HG03575 (cell line): ENCODE measurements at regions not wholly inside any gene's neighbourhood (a gene's known extent, or its start where the extent isn't known, plus 50 kb on each side); places are given as distances from the start of the nearest gene placed in this dataset.

Source experiments
- ATAC-seq: cut with Tn5 transposase; IDR thresholded peaks from one replicate; pipeline ENCODE4 v1.9.1; 2021; ENCODE audit not compliant: unreplicated experiment, insufficient number of reproducible peaks, low FRiP score; ENCODE audit errors: extremely low read depth

DNA sequence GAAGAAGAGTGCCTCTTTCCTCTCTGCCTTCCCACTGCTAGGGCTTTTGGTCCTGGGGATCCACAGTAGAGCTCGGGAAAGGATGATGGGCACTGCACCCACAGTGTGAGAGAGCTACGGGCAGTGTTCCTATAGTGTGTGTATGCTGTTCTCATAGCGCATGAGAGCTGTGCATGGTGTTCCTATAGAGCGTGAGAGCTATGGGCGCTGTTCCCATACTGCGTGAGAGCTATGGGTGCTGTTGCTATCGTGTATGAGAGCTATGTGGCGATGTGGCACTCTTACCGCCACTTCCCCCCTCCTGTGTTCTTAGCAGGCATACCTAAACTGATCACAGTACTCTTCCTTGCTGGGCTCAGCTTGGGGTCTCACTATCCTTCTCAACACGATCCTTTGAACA, 213.5 kb downstream of the EDEM1 start:
- ATAC-seq = no peak

- ATAC-seq = no peak
Observed at GRCh38 chr3:5404718-5405117, 217.2 kb downstream of the EDEM1 start.

DNA sequence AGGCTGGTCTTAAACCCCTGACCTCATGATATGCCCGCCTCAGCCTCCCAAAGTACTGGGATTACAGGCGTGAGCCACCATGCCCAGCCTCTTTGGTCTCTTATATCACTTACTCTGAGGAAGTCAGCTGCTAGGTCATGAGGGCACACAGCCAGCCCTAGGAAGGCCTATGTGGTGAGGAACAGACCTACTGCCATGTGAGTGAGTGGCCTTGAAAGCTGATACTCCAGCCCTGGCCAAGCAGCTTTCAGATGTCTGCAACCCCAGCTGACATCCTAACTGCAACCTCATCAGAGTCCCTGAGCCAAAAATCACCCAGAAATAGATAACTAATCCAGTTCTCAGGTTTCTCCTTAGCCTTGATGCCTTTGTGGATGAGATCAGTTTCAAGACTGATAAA, 224.3 kb downstream of the EDEM1 start:
- ATAC-seq = no peak

- no peak for ATAC-seq
Observed at GRCh38 chr3:5423076-5423475, 235.6 kb downstream of the EDEM1 start.

GRCh38 chr3:5423523-5423922, 236.0 kb downstream of the EDEM1 start:
- no peak for ATAC-seq

DNA sequence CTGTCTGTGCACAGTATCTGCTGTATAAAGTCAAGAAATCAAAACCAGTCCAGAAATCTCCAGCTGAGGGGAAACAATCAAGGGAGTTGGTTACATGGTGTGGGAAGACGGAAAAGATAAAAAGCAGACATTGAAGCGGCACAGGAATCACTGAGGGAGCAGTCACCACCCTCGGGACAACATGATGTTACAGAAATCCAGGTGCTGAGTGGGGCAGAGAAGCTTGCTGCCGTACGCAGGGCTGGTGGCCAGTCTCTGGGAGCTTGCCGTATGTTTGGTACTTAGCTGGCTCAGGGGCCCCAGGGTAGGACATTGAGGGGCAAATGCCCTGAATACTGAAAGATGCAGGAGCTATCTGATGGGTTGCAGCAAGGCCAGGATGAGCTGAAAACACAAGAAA, 237.9 kb downstream of the EDEM1 start:
- no peak for ATAC-seq

DNA sequence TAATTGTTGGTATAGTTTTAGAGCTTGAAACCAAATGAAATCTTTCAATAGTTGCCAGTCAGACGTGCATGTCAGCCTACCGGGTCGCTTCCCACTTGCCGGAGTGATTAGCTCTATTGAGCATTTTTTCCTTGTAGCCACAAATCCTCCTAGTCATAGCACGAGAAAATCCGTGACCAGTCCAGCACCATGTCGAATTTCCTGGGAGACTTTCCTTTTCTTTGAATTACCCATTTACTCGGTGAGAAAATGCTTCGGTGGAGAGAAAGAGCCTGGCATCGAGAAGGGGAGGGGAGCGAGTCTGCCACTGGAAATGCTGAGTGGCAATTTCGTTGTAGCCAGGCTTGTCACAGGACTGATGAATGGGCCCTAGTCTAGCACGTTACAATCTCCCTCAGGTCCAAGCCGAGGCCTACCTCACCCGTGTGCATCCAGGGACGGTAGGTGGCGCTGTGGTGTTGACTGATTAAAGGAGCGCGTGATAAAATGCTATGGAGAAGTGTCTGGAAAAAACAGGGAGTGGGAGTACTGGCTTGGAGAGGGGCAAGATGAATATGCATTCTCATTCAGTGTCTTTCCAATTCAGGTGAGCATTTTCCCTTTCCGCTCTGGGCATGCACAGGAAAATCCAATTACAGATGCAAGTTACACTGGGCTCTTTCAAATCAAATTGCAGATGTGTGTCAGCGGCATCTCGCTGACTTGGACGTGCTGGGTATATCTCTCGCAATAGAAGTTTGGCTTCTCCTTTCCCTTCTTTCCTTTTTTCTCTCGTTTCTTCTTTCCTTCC, 238.8 kb downstream of the EDEM1 start:
- ATAC-seq = peak; percentile 28

- no peak for ATAC-seq
Observed at GRCh38 chr3:5427021-5427420, 239.5 kb downstream of the EDEM1 start.

DNA sequence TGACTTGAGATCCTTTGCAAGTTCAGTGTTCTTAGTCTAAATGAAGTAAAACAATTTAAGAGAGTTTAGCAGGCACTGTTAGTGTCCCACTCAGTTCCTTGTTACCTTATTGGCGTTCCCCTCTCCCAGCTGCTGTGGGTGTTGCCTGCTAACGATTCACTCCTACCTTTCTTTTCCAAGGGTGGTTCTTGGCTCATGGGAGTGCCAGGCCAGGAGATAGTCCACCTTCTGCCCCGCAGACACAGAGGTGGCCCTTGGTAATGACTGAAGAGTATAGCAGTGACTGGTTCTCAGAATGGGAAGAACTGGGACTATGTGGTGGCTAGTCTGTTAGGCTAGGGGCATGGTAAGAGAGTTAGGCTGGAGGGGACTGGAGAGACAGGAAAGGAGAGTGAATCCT, 240.4 kb downstream of the EDEM1 start:
- no peak for ATAC-seq

GRCh38 chr3:5428607-5429516, 241.4 kb downstream of the EDEM1 start:
- ATAC-seq = peak; percentile 86

DNA sequence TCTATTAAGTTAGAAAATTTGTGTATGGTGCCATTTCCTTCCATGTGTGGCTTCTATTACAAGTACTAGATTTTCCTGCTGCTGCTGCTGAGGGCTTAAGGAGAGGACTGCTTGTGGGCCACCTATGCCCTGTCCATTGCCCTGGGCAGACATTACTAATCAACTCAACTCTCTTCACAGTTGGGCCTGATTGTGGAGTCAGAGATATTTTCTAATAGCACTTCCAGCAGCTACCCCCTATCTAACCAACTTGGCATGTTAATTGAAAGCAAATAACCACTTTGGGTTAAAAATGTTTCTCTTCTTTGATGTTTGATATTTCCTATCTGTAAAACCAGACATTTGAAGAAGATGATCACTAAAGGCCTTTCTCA, 242.0 kb downstream of the EDEM1 start:
- no peak for ATAC-seq

DNA sequence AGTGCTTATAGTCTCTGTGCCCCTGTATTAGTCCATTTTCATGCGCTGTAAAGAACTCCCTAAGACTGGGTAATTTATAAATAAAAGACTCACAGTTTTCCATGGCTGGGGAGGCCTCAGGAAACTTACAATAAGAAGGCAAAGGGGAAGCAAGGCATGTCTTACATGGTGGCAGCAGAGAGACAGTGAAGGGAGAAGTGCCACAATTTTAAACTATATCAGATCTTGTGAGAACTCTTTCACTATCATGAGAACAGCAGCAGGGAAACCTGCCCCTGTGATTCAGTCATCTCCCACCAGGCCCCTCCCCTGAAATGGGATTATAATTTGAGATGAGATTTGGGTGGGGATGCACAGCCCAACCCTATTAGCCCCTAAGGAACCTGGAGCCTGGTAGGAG, 243.2 kb downstream of the EDEM1 start:
- no peak for ATAC-seq

DNA sequence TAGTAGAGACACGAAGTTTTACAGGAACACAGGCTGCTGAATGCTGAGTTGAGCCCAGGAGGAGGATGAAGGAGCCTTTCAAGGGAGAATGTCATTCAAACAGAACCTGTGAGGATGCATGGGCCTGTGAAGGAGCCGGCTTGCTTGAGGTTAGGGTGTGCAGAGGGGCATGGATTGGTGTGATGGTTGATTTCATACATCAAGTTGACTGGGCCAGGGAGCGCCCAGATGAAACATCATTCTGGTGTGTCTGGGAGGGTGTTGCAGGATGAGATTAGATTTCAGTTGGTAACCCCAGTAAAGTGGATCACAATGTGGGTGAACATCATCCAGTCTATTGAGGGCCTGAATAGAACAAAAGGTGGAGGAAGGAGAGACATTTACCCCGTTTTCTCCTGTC, 243.6 kb downstream of the EDEM1 start:
- ATAC-seq = no peak

DNA sequence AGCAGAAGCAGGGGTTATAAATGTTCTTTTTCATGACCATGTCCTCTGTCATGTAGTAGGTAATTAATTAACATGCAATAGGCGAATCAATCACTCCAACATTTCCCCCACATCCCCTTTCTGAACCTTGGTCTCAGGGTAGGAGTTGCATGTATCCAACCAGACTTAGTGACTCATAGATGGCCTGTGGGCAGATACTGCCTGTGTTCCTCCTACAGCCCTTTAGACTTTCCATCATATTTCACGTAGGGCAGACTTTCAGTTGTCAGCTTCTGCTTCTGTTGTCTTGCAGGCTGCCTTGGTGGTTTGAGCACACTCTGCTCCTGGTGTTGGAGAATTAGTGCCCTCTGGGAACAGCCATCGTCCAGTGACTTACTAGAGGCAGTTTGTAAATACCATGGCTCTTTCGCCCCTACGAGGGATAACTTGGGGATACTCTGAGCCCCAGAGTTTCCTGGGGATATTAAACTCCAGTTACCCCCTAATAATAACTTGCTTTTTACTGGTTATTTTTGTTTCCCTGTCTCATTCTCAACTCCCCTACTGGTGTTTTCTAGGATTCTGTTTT, 244.4 kb downstream of the EDEM1 start:
- no peak for ATAC-seq

- ATAC-seq = no peak
Observed at GRCh38 chr3:5437296-5437782, 249.8 kb downstream of the EDEM1 start.

DNA sequence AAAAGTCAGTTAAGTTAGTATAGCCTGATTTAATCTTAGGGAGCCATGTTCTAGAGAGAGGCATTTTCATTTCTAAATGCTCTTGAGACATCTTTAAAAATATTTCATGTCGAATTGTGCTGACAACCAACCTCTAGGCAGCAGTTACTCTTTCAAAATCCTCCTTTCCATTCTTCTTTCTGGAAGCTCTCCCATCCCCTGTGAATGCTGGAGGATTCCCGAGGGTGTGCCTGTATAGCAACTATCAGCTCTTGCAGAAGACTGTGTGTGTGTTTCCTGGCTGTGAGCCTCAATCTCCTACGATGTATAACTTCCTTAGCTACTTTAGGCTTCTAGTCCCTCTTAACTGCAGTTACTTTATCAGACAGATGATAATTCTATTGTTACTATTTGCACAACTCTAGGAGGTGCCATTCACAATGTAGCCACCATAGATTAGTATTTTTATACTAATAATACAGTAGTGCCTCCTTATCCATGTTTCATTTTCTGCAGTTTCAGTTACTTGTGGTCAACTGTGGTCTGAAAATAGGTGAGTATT, 250.3 kb downstream of the EDEM1 start:
- no peak for ATAC-seq

DNA sequence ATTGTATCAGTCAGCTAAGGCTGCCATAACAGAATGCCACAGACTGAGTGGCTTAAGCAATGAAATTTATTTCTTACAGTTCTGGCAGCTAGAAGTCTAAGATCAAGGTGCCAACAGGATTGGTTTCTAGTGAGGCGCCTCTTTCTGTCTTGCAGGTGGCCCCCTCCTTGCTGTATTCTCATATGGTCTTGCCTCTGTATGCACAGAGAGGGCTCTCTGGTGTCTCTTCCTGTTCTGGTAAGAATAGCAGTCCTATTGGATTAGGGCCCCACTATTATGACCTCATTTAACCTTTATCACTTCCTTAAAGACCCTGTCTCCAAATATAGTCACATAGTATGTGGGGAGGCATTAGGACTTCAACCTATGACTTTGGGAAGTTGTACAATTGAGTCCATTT, 253.9 kb downstream of the EDEM1 start:
- ATAC-seq = no peak

DNA sequence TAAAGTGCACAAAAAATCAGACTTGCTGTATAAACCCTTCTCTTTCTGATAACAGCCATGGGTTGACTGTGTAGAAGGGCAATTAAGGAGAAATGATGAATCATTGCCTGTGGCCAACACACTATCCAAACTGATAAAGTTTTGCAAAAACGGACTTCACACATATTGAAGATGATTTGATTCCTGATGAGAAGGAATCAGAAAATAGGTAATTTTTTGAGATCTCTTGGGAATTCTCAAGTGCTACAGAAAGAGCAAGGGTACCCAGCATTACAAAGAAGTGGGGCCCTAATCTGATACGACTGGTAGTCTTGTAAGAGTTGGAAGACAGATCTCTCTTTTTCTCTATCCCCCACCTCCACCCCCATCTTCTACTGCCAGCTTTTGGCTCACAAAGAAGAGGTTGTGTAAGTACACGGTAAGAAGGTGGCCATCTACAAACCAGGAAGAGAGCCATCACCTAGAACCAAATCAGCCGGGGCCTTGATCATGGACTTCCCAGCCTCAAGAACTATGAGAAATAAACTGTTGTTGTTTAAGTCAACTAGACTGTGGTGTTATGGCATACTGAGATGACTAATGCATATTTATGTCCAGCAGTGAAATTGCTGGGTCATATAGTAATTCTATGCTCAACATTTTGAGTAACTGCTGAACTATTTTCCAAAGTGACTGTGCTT, 254.7 kb downstream of the EDEM1 start:
- no peak for ATAC-seq

- no peak for ATAC-seq
Observed at GRCh38 chr3:5442786-5443138, 255.3 kb downstream of the EDEM1 start.
